K562 (cell line): ENCODE measurements at regions not wholly inside any gene's neighbourhood (a gene's known extent, or its start where the extent isn't known, plus 50 kb on each side); places are given as distances from the start of the nearest gene placed in this dataset.

Experiments
- AFF1 ChIP-seq, 2 experiments: fragments of 450-650 bp; IDR thresholded peaks; 2 replicates each; pipeline ENCODE4 v1.6.1; 2018; ENCODE audit warnings: mild to moderate bottlenecking in 2 of 2, low read depth in 1 of 2; ENCODE audit not compliant: partially characterized antibody in 2 of 2
- ARID2 ChIP-seq: fragments of 450-650 bp; IDR thresholded peaks from 2 replicates; pipeline ENCODE4 v1.6.1; 2017; ENCODE audit warnings: antibody characterized with exemption, mild to moderate bottlenecking
- CC2D1A ChIP-seq: fragments of 450-650 bp; IDR thresholded peaks from 2 replicates; pipeline ENCODE4 v1.6.1; 2017; ENCODE audit warnings: mild to moderate bottlenecking
- ELF4 ChIP-seq: fragments of 450-650 bp; formaldehyde crosslinking; IDR thresholded peaks from 2 replicates; pipeline ENCODE4 v1.4.0; 2022; ENCODE audit warnings: missing genetic modification characterization
- ETV1 ChIP-seq: fragments of 450-650 bp; conservative IDR thresholded peaks from 2 replicates; pipeline ENCODE4 v1.6.1; 2016; ENCODE audit warnings: missing genetic modification characterization, control low read depth, low read depth, missing compliant biosample characterization
- HDAC1 ChIP-seq, 2 experiments: fragments of 450-650 bp; IDR thresholded peaks; 2 replicates each; pipeline ENCODE4 v1.6.1; 2016 to 2017; ENCODE audit warnings: inconsistent platforms in 1 of 2, mild to moderate bottlenecking in 1 of 2, moderate library complexity in 1 of 2
- HSF4 ChIP-seq: fragments of 250-450 bp; sonication (Bioruptor Pico); IDR thresholded peaks from 2 replicates; pipeline ENCODE4 v2.1.2; 2022; ENCODE audit warnings: mild to moderate bottlenecking, moderate library complexity, borderline replicate concordance
- KAT7 ChIP-seq: sonication (generic); formaldehyde crosslinking; IDR thresholded peaks from 2 replicates; pipeline ENCODE4 v1.8.0; 2022; ENCODE audit warnings: missing genetic modification reagents, mild to moderate bottlenecking, borderline replicate concordance
- NFATC3 ChIP-seq: fragments of 450-650 bp; IDR thresholded peaks from 2 replicates; pipeline ENCODE4 v1.6.1; 2017; ENCODE audit warnings: mild to moderate bottlenecking
- NKRF ChIP-seq: fragments of 450-650 bp; IDR thresholded peaks from 2 replicates; pipeline ENCODE4 v1.6.1; 2016; ENCODE audit warnings: borderline replicate concordance
- SMARCE1 ChIP-seq: fragments of 450-650 bp; IDR thresholded peaks from 2 replicates; pipeline ENCODE4 v1.7.1; 2016; ENCODE audit warnings: mild to moderate bottlenecking
- ZFP1 ChIP-seq: fragments of 450-650 bp; formaldehyde crosslinking; IDR thresholded peaks from 2 replicates; pipeline ENCODE4 v1.4.0; 2020; ENCODE audit warnings: mild to moderate bottlenecking, mixed read lengths
- ZNF280B ChIP-seq: fragments of 250-450 bp; sonication (Bioruptor Pico); IDR thresholded peaks from 2 replicates; pipeline ENCODE4 v1.5.1; 2021; ENCODE audit warnings: mild to moderate bottlenecking
- ZNF512 ChIP-seq: IDR thresholded peaks from 2 replicates; pipeline ENCODE4 v1.6.1; 2016; ENCODE audit warnings: missing genetic modification characterization, missing compliant biosample characterization
- TF ChIP-seq, protein P1 (sequence below): fragments of 250-450 bp; sonication (Bioruptor Pico); IDR thresholded peaks from 2 replicates; pipeline ENCODE4 v1.4.0; 2020; ENCODE audit warnings: borderline replicate concordance

DNA sequence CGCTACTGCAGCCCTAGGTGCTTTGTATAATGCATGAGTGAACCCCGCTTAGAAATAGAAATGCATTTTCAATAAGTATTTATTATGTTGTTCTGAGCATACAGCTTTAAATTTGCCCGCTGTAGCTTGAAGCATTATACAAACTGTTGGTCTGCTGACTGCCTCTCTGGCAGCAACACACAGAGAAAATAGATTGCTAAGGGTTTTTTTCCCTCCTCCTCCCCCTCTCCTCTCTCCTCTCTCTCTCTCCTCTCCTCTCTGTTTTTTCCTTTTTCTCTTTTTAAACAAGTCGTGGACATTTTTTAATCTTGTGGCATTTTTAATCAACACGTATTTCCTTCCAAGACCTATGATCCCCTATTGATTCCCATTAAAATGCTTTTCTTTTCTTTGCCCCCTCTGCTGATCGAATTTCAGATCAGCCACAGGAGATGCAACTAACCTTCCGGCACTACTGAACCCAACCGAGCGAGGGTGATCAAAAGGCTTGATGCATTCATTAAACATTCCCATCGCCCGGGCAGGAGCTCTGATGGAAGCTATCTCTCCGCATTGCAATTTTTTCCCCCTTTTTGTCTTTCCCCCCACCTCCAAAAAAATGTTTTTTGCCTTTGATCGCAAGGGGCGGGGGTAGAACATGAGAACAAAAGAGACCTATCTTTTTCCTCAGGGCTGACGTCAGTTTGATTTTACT lies 90.7 kb upstream of the ARID1B start (continued):
- TF ChIP-seq NKRF (0 out of 2 replicates have a peak, but pooled peaks have one; percentile 20), ARID2 (0 out of 2 replicates have a peak, but pooled peaks have one; percentile 39), KAT7 (CRISPR knock-in tag) (peak; percentile 49; the same call in 1 of the 2 replicates), AFF1 (IDR thresholded peaks at IDR 0.05; ENCODE audit: low read depth in 1 of 2, partially characterized antibody in 2 of 2) (peak in 1 of 2 experiments; percentile 64), HDAC1 (IDR thresholded peaks at IDR 0.05) (peak in 1 of 2 experiments; percentile 16; a peak in 1 of 4 replicates), ELF4 (CRISPR knock-in tag) (peak; percentile 79; the same call in 1 of the 2 replicates), ZNF512 (tag) (peak; percentile 73), ZFP1 (CRISPR knock-in tag) (0 out of 2 replicates have a peak, but pooled peaks have one; percentile 15), ETV1 (tag) (0 out of 2 replicates have a peak, but pooled peaks have one; percentile 44), SMARCE1 (0 out of 2 replicates have a peak, but pooled peaks have one; percentile 35), CC2D1A (0 out of 2 replicates have a peak, but pooled peaks have one; percentile 22), NFATC3 (0 out of 2 replicates have a peak, but pooled peaks have one; percentile 7), HSF4 (no peak), ZNF280B (no peak)
- TF ChIP-seq, protein P1, sequence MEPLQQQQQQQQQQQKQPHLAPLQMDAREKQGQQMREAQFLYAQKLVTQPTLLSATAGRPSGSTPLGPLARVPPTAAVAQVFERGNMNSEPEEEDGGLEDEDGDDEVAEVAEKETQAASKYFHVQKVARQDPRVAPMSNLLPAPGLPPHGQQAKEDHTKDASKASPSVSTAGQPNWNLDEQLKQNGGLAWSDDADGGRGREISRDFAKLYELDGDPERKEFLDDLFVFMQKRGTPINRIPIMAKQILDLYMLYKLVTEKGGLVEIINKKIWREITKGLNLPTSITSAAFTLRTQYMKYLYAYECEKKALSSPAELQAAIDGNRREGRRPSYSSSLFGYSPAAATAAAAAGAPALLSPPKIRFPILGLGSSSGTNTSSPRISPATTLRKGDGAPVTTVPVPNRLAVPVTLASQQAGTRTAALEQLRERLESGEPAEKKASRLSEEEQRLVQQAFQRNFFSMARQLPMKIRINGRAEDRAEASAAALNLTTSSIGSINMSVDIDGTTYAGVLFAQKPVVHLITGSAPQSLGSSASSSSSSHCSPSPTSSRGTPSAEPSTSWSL (CRISPR knock-in tag), result no peak
